Hematopoietic multipotent progenitor cell treated with erythropoietin and hydrocortisone succinate and interleukin-3 and kit ligand, for 17 days (in vitro differentiated cells): ENCODE measurements at regions not wholly inside any gene's neighbourhood (a gene's known extent, or its start where the extent isn't known, plus 50 kb on each side); places are given as distances from the start of the nearest gene placed in this dataset.
"Not testable (repeated sequence)": the region's sequence is repeated elsewhere in the genome, so short reads cannot be mapped to it uniquely, and the experiment has no call there.

Experiments used
- DNase-seq: peaks from one replicate; pipeline ENCODE4 v3.0.0-alpha.2; 2015; ENCODE audit warnings: low spot score

GRCh38 chr20:29687438-29687837, 1570.0 kb upstream of the DEFB115 start:
- DNase-seq = no peak

GRCh38 chr20:29689411-29690225, 1567.8 kb upstream of the DEFB115 start:
- no peak for DNase-seq

GRCh38 chr20:29690274-29690673, 1567.2 kb upstream of the DEFB115 start:
- no peak for DNase-seq

GRCh38 chr20:29740601-29740950, 1516.9 kb upstream of the DEFB115 start:
- DNase-seq = no peak

- no peak for DNase-seq
Observed at GRCh38 chr20:29740951-29741593, 1516.4 kb upstream of the DEFB115 start.

GRCh38 chr20:29741594-29741893, 1515.9 kb upstream of the DEFB115 start:
- no peak for DNase-seq

GRCh38 chr20:29741894-29742698, 1515.4 kb upstream of the DEFB115 start:
- no peak for DNase-seq

GRCh38 chr20:29742699-29743100, 1514.8 kb upstream of the DEFB115 start:
- DNase-seq = no peak

- no peak for DNase-seq
Observed at GRCh38 chr20:29743101-29743931, 1514.1 kb upstream of the DEFB115 start.

- no peak for DNase-seq
Observed at GRCh38 chr20:29744071-29744470, 1513.4 kb upstream of the DEFB115 start.

GRCh38 chr20:29745534-29746245, 1511.8 kb upstream of the DEFB115 start:
- not testable (repeated sequence) for DNase-seq

GRCh38 chr20:29750268-29750899, 1507.1 kb upstream of the DEFB115 start:
- DNase-seq = no peak

- not testable (repeated sequence) for DNase-seq
Observed at GRCh38 chr20:29752644-29753425, 1504.6 kb upstream of the DEFB115 start.

- not testable (repeated sequence) for DNase-seq
Observed at GRCh38 chr20:29753426-29753746, 1504.1 kb upstream of the DEFB115 start.

GRCh38 chr20:29753879-29754278, 1503.6 kb upstream of the DEFB115 start:
- not testable (repeated sequence) for DNase-seq

GRCh38 chr20:29755854-29756498, 1501.5 kb upstream of the DEFB115 start:
- DNase-seq = not testable (repeated sequence)

- DNase-seq = no peak
Observed at GRCh38 chr20:29756664-29757063, 1500.8 kb upstream of the DEFB115 start.

- DNase-seq = not testable (repeated sequence)
Observed at GRCh38 chr20:29761621-29762385, 1495.7 kb upstream of the DEFB115 start.

- no peak for DNase-seq
Observed at GRCh38 chr20:29762620-29763019, 1494.8 kb upstream of the DEFB115 start.
